Breast epithelium (tissue), 3 donors: ENCODE measurements at regions not wholly inside any gene's neighbourhood (a gene's known extent, or its start where the extent isn't known, plus 50 kb on each side); places are given as distances from the start of the nearest gene placed in this dataset.

Experiments
- POLR2AphosphoS5 ChIP-seq, 3 donors: sonication (generic); formaldehyde crosslinking; IDR thresholded peaks; one replicate each; pipeline ENCODE4 v1.6.1; 2017; ENCODE audit warnings: antibody characterized with exemption in 3 of 3
- TF ChIP-seq, protein P1 (sequence below), 3 donors: fragments of 450-650 bp; IDR thresholded peaks; one replicate each; pipeline ENCODE4 v1.5.1; 2016 to 2017; ENCODE audit warnings: antibody characterized with exemption in 3 of 3, mild to moderate bottlenecking in 3 of 3, moderate library complexity in 3 of 3

GRCh38 chr22:49561338-49561737 lies 266.3 kb downstream of the BRD1 start:
- TF ChIP-seq, protein P1, sequence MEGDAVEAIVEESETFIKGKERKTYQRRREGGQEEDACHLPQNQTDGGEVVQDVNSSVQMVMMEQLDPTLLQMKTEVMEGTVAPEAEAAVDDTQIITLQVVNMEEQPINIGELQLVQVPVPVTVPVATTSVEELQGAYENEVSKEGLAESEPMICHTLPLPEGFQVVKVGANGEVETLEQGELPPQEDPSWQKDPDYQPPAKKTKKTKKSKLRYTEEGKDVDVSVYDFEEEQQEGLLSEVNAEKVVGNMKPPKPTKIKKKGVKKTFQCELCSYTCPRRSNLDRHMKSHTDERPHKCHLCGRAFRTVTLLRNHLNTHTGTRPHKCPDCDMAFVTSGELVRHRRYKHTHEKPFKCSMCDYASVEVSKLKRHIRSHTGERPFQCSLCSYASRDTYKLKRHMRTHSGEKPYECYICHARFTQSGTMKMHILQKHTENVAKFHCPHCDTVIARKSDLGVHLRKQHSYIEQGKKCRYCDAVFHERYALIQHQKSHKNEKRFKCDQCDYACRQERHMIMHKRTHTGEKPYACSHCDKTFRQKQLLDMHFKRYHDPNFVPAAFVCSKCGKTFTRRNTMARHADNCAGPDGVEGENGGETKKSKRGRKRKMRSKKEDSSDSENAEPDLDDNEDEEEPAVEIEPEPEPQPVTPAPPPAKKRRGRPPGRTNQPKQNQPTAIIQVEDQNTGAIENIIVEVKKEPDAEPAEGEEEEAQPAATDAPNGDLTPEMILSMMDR (IDR thresholded peaks at IDR 0.05) = no peak
- no peak for TF ChIP-seq POLR2AphosphoS5 (IDR thresholded peaks at IDR 0.05)
